ENCODE measurements at regions not wholly inside any gene's neighbourhood (a gene's known extent, or its start where the extent isn't known, plus 50 kb on each side); places are given as distances from the start of the nearest gene placed in this dataset.

DNA sequence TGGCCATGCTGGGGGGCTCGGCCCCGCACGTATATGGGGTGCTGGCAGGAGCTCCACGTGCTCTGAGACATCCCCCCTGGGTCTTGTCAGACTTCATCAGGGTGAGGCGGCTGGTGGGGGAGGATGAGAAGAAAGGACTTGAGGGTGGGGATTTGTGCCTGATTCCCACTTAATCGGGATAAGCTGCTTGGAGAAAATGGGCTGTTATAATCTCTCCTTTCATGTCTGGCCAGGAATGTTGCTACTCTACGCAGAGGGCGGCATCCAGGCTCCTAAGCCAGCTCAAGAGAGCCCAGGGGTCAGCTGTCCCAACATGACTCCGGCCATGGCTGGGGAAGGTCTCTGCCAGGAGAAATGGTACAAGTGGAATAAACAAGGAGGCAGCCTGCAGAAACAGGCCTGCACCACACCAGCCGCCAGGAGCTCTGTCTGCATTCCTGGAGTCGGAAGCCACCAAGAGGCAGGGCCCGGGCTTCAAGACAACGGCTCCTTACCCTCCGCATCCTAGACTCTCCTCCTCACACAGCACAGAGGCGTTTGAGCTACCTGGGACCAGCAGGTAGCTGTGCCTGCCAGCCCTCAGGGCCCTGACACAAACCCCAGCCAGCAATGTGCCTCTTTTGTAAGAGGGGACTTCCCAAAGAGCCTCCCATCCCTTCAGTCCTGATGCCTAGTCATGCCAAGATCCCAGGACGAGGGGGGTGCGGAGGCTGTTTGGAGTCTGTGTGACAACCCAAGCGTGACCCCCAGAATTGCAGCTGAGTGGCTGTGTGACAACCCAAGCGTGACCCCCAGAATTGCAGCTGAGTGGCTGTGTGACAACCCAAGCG is 195.8 kb upstream of the DIO3 start:
- TF ChIP-seq, protein P1, sequence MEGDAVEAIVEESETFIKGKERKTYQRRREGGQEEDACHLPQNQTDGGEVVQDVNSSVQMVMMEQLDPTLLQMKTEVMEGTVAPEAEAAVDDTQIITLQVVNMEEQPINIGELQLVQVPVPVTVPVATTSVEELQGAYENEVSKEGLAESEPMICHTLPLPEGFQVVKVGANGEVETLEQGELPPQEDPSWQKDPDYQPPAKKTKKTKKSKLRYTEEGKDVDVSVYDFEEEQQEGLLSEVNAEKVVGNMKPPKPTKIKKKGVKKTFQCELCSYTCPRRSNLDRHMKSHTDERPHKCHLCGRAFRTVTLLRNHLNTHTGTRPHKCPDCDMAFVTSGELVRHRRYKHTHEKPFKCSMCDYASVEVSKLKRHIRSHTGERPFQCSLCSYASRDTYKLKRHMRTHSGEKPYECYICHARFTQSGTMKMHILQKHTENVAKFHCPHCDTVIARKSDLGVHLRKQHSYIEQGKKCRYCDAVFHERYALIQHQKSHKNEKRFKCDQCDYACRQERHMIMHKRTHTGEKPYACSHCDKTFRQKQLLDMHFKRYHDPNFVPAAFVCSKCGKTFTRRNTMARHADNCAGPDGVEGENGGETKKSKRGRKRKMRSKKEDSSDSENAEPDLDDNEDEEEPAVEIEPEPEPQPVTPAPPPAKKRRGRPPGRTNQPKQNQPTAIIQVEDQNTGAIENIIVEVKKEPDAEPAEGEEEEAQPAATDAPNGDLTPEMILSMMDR (IDR thresholded peaks at IDR 0.05), result no peak
- TF ChIP-seq POLR2A (IDR thresholded peaks at IDR 0.05) (no peak), POLR2AphosphoS5 (IDR thresholded peaks at IDR 0.05; ENCODE audit: insufficient read depth in 1 of 2, low read depth in 1 of 2) (no peak)

Measured in vagina (tissue), 2 donors.